OCI-M2 (cell line): ENCODE measurements at regions not wholly inside any gene's neighbourhood (a gene's known extent, or its start where the extent isn't known, plus 50 kb on each side); places are given as distances from the start of the nearest gene placed in this dataset.

Experiments used
- DNase-seq: peaks from one replicate; lab custom pipeline; 2025; ENCODE audit not compliant: unreplicated experiment; lab: John Stamatoyannopoulos, UW

DNA sequence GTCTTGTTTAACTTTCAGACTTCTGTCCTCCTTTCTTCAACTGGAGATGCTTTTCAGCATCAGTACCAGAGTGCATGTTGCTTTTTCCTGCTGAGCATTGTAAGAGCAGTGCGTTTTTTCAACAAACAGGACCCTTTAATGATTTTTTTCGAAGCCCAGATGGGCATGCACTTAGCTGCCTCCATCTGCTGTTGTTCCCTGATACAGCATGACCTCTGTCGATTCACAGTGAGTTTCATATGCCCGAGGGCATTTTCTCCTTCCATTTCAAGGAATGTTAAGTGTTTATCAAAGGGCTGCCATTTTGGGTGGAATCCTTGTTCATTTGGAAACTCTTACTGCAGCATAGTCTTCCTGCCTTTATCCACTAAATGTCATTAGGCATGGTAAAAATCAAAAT, 428.6 kb downstream of the DTHD1 start:
- no peak for DNase-seq

DNA sequence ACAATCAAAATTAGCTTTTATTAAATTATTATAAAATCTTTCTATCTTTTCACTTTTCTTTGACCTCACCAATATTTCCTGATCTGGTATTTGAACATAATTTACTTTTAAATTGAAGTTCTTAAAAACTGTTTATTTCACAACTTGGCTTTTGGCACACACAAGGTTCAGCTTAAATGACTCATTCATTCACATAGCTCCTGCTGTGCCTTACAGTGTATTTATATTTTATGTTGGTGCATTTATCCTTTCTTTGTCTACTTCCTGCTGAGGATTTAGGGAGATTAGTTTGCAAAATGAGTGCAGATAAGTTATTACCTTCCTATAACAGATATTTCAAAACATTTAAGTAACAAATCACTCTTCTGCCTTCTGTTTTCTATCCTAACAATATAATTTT, 430.6 kb downstream of the DTHD1 start:
- DNase-seq = no peak

DNA sequence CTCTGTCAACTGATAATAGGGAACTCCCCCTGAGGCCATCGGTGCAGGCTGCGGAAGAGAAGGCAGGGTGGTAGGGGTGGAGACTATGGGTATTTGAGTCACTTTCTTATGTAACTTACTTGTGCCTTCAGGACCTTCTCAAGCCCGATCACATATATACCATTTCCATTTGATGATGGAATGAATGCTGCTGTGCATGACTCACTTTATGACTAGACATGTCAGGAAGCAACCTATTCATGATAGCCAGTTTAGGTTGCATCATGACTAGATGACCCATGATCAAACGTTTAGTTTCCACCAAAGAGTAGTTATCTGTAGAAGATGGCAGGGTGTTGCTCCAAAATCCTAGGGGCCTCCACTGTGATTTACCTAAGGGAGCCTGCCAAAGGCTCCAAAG, 435.5 kb downstream of the DTHD1 start:
- DNase-seq = no peak

DNA sequence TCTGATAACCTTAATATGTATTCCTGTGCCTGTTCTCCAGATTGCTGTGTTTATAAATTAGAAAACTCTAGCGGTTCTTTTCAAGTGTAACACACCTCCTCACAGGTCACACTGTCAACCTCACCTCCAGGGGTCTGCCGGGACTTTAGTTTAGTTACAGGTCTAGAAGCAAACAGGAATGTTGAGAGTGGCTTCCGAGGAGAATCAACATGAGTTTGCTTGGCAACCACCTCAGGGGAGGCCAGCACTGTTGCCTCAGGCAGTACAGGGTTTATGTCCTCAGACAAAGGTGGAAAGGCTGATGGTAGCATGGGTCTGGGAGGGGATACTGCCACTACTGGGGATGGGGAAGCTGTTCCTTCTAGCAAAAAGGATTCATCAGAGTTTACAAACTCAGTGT, 438.0 kb downstream of the DTHD1 start:
- DNase-seq = no peak

DNA sequence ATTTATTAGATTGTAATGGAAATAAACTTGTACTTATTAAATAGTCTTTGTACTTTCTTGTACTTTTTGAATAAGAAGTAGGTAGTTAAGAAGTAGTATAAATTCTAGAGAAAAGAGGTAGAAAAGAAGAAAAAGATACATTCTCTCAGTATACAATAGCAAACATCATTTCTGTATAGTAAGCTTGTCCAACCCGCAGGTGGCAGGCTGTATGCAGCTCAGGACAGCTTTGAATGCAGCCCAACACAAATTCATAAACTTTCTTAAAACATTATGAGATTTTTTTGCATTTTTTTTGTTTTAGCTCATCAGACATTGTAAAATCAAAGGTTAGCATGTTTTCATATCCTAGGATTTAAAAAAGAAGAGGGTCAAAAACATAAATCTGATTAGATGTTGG, 441.6 kb downstream of the DTHD1 start:
- DNase-seq = no peak

DNA sequence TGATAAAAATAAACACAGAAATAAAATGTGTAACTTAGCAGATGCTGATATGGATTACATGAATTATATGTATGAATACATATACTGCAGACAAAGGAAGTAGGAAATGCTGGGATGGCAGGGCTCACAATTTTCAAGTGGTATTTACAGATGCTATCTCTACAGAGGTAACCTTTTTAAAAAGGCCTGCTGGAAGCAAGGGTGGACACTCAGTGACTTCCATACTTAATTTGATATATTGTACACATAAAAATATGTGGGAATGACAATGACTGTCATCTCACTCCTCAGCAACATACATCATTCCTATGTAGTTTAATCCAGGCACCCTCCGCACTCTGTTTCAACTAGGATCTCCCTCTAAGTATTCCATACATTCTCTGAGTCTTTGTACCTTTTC, 452.9 kb downstream of the DTHD1 start:
- no peak for DNase-seq

DNA sequence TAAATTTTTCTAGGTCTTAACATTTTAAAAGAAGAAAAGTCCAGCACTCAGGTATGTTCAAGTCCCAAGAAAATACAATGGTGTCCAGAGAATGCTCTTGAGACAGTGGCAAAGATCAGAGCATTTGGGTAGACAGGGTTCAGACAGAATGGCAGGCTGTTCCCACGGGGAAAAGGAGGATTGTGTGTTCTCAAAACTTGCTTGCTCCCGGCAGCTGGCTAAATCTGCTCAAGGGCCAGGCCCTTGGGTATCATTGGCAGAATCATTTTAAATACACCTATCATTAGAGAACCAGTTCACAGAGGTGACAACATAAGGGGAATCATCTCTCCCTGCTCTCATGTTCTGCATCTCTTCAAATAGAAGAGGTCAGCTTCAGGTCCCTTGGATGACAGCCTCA, 456.3 kb downstream of the DTHD1 start:
- no peak for DNase-seq

DNA sequence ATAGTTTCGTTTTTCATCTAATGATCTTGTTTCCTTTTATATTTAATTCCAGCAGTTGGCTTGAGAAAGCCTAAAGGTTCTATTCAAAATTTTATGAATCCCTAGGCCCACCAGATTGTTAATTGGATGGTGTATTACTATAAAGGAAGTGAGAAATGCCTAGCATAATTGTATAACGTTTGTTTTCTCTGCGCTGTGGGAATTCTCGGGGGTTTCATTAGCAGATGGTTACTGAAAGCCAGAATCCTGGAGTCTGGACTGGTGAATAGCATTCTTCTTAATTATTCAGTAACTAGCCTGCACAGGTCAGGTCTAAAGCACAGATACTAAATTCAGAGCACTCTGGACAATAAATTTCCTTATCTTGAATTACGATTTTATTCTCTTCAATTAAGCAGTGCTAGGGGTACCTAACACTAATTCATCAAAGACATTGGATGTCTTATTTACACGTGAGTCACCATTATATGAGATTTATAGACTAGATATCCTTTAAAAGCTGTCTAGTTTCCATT, 459.4 kb downstream of the DTHD1 start:
- no peak for DNase-seq

DNA sequence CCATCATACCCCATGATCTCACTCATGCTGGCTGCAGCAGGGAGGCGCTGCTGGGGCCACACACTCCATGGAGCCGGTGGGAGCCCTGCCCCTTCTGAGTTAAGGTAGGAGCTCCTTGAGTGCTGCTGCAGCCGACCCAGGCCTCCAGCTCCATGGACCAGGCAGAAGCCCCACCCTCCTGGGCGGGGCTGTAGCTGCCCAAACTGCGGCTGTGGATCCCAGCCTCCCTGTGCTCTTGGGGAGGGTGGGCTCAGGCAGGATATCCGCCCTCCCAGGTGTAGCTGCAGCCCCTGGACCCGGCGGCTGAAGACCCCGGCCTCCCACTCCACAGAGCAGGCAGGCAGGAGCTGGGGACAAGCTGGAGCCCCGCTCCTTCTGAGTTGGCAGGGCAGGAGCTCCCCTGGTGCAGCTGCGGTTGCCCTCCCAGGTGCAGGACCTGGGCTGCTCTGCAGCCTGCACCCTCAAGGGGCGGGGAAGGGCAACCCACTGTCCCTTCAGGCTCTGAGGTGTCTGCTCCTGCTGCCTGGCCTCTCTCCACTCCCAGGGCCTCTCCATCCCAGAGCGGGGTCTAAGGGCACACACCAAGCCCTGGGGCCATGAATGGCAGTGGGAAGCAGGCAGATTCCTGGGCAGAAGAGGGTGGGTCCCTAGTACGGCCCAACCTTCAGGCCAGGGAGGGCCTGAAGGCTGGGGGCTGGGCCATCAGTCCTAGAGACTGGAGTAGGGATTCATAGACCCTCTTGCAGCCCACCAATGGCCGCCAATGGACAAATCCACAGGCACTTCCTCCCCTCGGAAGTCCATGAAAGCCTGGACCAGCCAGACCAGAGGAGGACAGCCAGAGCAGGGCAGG, 466.1 kb downstream of the DTHD1 start:
- no peak for DNase-seq

DNA sequence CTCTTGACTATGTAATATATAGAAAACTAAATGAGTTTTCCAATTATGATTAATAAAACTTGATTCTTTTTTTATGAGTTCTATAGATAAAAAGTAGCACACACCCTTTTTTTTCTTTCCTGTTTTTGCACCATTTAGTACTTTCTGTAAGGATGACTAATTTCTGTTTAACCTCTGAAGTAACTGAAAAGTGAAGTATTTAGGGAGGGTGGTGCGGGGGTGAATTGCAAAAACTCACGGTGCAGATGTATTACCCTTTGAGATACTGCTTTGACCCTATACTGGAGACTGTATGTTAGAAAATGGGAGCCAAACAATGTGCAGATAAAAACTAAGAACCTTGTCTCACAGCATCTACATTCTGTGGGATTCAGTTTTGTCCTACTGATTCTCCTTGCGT, 471.6 kb downstream of the DTHD1 start:
- no peak for DNase-seq

DNA sequence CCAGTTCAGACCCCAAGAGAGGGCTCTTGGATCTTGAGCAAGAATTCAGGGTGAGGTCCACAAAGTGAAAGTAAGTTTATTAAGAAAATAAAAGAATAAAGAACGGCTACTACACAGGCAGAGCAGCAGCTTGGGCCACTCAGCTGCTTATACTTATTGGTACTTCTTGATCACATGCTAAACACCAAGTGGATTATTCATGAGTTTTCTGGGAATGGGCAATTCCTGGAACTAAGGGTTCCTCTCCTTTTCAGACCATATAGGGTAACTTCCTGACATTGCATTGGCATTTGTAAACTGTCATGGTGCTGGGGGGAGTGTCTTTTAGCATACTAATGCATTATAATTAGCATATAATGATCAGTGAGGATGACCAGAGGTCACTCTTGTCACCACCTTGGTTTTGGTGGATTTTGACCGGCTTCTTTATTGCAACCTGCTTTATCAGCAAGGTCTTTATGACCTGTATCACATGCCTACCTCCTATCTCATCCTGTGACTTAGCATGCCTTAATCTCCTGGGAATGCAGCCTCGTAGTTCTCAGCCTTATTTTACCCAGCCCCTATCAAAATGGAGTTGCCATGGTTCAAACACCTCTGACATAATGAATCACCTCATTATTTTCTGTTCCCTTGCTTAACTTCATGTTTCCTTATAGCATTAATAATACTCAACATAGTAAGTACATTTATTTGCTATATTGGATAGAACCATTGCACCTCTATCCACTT, 476.3 kb downstream of the DTHD1 start:
- DNase-seq = no peak

DNA sequence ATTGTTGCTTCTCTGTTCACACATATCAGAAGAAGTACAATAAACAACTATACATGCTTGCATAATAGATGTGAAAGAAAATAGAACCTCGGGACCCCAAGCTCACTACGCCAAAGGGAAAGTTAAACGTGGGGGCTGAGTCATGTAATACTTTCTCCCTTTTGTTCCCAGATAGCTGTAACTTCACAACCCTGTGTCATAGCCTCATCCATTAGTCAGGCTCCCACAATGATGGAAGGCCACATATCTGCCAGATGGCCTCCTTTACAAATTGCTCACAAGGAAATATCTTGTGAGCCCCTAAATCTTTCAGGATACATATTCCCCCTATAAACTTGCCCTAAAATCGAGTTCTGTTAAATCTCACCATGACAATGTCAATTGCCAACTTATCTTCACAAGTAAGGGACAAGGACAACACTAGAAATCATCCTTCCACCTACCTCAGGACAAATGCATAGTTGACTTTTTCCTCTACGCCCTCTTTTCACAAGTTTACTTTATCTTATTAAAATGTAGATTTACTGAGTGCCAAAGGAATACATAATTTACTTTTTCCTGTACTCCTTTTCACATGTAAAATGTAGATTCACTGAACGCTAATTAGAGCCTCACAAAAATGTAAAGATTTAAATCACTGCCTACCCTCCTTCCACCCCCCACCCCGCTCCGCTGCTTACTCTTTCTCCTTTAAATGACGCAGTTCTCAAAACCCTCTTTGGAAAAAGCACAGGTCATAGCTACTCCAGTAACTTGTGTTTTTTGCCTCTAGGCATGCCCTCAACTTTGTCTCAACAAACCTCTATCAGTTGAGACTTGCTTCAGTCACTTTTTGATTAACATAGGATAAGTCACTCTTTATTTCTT, 477.1 kb downstream of the DTHD1 start:
- DNase-seq = no peak

DNA sequence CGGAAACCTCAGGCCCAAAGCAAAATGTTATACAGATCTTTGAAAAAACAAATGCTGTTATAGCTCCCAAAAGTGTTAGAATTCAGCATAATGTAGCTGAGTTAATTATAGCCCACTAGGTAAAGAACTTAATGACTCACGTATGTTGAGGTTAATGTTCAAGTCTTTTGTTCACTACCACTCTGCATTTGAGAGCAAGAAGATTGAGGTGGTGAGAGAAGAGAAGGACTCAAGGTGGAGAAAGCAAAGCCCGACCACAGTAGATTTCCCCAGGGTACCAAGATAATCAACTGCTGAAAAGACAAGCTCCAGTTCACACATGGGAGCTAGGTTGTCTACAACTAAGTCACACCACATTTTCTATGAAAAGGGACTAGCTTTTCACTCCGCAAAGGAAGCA, 480.2 kb downstream of the DTHD1 start:
- DNase-seq = no peak

DNA sequence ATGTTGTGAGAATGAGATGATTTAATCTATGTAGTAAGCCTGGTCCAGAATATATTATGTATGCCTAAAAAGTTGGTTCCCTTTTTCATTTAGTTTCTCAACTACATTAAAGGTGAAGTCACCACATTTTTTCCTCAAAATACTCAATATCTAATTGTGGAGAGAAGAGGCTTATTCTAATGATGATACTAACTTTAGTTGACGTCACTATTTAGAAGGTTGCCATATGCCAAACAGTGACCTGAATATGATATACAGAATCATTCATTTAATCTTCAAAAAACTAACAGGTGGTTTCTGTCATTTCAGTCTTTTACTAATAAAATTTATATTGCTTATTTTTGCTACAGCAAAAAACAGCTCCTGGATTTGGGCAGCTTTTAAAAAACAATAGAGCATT, 480.7 kb upstream of the NWD2 start:
- no peak for DNase-seq

DNA sequence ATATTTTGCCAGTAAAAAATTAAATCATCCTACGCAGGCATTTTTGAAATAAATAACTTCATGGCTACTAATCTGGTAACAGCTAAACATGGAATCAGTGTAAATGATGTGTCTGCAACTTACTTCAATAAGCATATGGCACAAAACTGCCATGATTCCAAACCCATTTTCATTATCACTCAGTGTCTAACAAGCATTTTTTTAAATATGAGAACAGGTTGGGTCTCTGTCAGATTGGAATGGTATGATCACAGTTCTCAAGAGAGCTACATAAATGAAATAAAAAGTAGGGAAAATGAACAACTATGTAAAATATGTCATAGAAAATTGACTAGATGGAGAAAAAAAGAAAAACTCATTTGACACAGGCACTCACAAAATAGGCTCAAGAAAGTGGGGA, 476.9 kb upstream of the NWD2 start:
- DNase-seq = no peak

DNA sequence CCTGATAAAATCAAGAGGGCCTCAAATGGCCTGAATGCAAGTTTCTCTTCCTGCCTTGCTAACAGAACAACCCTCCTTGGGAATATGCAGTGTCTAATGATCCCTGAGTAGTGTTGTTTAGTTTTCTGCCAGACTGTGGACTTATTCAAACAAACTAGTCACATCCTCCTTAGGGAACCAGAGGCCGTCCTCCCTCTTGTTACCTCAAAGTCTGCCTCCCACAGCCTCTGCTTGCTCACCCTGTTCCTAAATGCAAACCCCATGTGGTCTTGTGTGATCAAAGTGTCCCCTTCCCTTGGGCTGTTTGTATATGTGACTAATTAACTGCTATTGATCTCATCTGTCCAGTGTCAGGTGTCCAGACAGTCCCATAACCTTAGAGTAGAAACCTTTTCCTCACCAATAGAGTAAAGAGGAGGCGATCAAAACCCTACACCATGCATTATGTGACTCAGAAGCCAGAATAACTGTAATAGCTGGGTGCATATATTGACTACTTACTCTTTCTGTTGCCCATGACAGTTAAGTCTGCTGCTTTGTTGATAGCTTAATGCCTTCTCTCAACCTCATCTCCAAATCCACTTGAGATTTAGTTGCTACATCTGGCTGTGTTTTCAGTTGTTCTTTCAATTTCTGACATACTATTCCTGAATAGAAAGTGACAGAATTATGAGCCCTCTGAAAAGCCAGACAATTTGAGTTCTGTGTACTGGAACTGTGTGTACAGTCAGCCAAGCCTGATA, 473.0 kb upstream of the NWD2 start:
- no peak for DNase-seq

DNA sequence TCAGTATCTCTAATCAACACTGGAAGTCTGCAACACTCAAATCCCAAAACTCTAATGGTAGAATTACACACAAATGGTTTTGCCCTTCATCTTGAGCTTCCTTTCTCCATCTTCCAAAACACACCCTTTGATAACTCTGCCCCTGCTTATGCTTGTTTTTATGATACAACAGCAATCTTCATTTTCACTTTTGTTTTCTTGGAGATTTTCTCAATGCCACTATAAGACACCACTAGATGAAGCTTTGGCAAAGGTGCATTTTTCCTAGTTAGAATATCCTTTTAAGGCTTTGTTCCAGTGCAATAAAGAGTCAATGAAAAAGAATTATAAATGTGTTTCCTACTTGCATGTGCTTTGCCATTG, 472.4 kb upstream of the NWD2 start:
- no peak for DNase-seq

DNA sequence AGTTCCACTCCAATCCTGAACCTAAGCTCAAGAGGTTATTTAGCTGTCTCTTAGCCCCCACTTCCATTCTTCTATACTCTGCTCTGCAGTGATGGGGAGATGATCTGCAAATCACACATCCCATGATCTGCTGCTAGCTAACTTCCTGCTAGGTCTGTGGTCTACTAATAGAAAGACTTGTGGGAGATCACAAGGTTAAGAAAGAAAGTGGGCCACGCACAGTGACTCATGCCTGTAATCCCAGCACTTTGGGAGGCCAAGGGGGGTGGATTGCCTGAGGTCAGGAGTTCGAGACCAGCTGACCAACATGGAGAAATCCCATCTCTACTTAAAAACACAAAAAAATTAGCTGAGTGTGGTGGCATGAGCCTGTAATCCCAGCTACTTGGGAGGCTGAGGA, 471.1 kb upstream of the NWD2 start:
- DNase-seq = no peak

DNA sequence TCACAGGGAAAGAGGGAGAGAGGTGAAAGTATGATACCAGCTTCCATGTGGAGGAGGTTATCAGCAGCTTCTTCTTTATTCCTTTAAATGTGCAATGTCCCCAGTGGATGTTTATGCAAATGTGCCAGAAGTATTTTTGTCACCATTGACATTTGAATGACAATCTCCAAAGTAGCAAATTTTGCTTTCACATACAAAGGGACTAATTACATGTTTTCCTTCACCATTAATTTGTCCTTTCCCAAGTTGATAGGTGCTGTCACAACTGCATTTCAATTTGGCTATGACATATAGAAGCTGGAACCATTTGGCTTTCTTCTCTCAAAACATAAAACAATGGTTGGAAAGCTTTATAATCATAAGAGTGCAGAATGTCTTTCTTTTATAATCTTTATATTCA, 469.0 kb upstream of the NWD2 start:
- DNase-seq = no peak

DNA sequence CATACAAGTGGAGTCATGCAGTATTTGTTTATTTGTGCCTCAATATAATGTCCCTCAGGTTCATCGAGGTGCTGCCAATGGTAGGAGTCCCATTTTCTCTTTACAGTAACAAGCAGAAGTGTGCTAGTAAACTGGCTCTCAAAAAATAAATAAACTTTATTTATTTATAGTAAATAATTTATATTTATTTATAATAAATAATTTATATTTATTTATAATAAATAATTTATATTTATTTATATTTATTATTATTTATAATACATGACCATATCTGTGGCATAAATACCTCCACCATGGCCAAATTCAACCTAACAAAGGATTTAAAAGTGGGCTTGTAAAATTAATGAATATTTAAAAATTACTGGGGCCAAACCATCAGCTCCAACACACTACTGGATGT, 464.9 kb upstream of the NWD2 start:
- DNase-seq = no peak

DNA sequence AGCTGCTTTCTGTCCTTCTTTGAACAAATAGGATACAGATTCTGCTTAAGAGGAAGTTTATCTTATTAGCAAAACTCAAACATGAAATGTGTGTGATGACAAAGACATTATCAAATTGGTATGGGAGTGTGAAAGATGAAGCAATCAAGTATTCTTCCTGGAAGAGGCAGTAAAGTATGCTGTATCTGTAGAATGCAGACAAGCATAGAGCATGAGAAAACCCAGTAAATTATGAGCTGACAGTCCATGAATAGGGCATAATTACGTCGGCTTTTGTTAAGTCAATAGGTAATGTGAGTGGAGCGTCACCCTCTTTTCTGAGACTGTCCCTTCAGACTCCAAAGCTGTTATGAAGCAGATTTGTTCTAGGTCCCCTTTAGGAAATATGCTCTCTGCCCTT, 458.6 kb upstream of the NWD2 start:
- no peak for DNase-seq
